Breast epithelium (tissue), 3 donors: ENCODE measurements at regions not wholly inside any gene's neighbourhood (a gene's known extent, or its start where the extent isn't known, plus 50 kb on each side); places are given as distances from the start of the nearest gene placed in this dataset.

Source experiments
- POLR2A ChIP-seq: fragments of 450-650 bp; IDR thresholded peaks from one replicate; pipeline ENCODE4 v1.6.1; 2016; ENCODE audit warnings: antibody characterized with exemption, mild to moderate bottlenecking, moderate library complexity
- TF ChIP-seq, protein P1 (sequence below), 3 donors: fragments of 450-650 bp; IDR thresholded peaks; one replicate each; pipeline ENCODE4 v1.5.1; 2016 to 2017; ENCODE audit warnings: antibody characterized with exemption in 3 of 3, mild to moderate bottlenecking in 3 of 3, moderate library complexity in 3 of 3

DNA sequence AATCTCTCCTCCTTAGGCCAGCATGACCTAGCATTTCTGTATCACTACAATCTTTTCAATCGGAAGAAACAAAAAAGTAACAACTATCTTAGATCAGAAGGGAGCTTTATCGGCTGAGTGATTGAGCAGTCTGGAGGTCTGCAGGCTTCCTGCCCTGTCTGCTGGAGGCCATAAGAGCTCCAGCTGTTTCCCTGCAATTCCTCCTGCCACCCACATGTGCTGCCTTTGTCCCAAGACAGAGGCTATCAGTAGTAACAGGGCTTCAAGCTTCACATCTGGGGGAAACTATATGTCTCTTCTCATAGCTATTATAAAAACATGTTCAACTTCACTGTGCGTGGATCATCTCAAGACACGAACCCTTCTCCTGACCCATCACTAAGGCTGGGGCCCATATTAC is 70.1 kb upstream of the VWC2 start:
- no peak for TF ChIP-seq POLR2A
- TF ChIP-seq, protein P1, sequence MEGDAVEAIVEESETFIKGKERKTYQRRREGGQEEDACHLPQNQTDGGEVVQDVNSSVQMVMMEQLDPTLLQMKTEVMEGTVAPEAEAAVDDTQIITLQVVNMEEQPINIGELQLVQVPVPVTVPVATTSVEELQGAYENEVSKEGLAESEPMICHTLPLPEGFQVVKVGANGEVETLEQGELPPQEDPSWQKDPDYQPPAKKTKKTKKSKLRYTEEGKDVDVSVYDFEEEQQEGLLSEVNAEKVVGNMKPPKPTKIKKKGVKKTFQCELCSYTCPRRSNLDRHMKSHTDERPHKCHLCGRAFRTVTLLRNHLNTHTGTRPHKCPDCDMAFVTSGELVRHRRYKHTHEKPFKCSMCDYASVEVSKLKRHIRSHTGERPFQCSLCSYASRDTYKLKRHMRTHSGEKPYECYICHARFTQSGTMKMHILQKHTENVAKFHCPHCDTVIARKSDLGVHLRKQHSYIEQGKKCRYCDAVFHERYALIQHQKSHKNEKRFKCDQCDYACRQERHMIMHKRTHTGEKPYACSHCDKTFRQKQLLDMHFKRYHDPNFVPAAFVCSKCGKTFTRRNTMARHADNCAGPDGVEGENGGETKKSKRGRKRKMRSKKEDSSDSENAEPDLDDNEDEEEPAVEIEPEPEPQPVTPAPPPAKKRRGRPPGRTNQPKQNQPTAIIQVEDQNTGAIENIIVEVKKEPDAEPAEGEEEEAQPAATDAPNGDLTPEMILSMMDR (IDR thresholded peaks at IDR 0.05) = no peak
